ENCODE measurements at regions not wholly inside any gene's neighbourhood (a gene's known extent, or its start where the extent isn't known, plus 50 kb on each side); places are given as distances from the start of the nearest gene placed in this dataset.

DNA sequence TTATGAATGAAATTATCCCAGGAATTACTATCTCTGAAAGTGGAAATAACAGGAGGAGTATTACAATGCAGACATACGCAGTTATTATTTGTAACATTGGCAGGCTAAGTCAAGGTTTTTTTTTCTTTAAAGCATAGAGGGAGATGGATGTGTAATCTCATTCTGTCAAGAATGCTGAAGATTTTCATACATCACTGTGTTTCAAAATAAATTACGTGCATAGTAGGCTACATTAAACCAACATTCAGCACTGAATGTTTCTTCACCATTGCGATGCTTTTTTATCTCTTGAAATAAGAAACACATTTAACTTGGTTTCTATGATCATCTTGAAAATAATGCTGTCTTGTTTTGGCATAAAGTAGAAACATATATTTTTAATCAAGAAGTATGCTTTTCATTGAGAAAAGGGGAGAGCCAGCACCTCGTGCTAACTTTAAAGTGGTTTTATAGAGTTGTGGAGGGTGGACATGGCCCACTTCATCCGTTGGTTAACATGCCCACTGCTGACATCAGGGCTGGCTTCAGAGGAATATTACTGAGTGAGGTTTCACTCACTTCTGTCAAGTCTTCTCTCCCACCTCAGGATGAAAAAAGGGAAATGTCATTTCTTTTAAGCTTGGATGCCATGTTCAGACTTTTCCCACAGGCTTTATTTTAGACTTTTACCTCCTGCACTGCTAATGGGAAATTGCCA, 203.6 kb upstream of the MEF2C start:
- peaks cover 0 to 2% (median 0%) of the 10 kb centered on the region in 5 donors for H3K4me1 ChIP-seq (ENCODE audit: control insufficient read depth in 5 of 5, insufficient read depth in 5 of 5, low read length in 5 of 5)
- H3K9me3 ChIP-seq (ENCODE audit: control insufficient read depth in 4 of 4, insufficient read depth in 3 of 4, low read length in 3 of 4) = no peaks in the 10 kb centered on the region
- no peak overlapping the region for H3K9ac ChIP-seq (ENCODE audit: insufficient read depth in 1 of 2, low read length in 2 of 2)
- ATAC-seq (ENCODE audit: insufficient read depth, low FRiP score) (no peak), DNase-seq (no peak)
- H3K27me3 ChIP-seq (ENCODE audit: control insufficient read depth in 3 of 3, insufficient read depth in 3 of 3, low read length in 2 of 3) = no peaks in the 10 kb centered on the region
- H3K27ac ChIP-seq (ENCODE audit: low read depth in 1 of 2, low read length in 1 of 2) = no peak overlapping the region
- no peak for TF ChIP-seq CTCF (IDR thresholded peaks at IDR 0.05; ENCODE audit: control extremely low read depth, extremely low read depth)
- no peak overlapping the region for H3K4me3 ChIP-seq
- H3K36me3 ChIP-seq (ENCODE audit: control insufficient read depth in 4 of 4, insufficient read depth in 4 of 4, low read length in 4 of 4) = no peaks in the 10 kb centered on the region
- WGBS, 2 donors = 90 to 92% methylated on average over 5 of the region's 5 CpGs

DNA sequence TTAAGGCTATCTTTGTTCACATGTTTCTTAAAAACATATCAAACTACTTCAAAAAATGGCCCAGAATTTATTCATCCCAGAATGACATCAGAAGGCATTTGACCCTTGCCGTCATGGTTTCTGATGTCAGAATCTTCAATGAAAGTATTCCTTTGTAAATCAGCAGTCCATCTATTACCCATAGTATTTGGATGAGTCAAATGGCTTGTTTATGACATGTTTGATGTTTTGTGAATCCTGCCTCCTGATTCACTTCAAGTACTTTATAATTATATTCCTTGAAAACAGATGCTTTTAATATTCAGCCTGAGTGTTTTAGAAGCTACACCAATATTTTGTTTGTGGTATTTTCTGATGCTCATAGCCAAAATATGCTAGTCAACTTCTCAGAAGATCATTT, 200.8 kb upstream of the MEF2C start:
- no peak for ATAC-seq (ENCODE audit: insufficient read depth, low FRiP score)
- H3K9ac ChIP-seq (ENCODE audit: insufficient read depth in 1 of 2, low read length in 2 of 2) = no peak overlapping the region
- no peak overlapping the region for H3K27ac ChIP-seq (ENCODE audit: low read depth in 1 of 2, low read length in 1 of 2)
- H3K4me1 ChIP-seq (ENCODE audit: control insufficient read depth in 5 of 5, insufficient read depth in 5 of 5, low read length in 5 of 5) = peaks cover 0 to 2% (median 0%) of the 10 kb centered on the region in 5 donors
- WGBS, 2 donors = 88 to 100% methylated on average over 1 of the region's 1 CpG
- DNase-seq = no peak
- H3K36me3 ChIP-seq (ENCODE audit: control insufficient read depth in 4 of 4, insufficient read depth in 4 of 4, low read length in 4 of 4) = no peaks in the 10 kb centered on the region
- no peaks in the 10 kb centered on the region for H3K9me3 ChIP-seq (ENCODE audit: control insufficient read depth in 4 of 4, insufficient read depth in 3 of 4, low read length in 3 of 4)
- H3K27me3 ChIP-seq (ENCODE audit: control insufficient read depth in 3 of 3, insufficient read depth in 3 of 3, low read length in 2 of 3) = no peaks in the 10 kb centered on the region
- TF ChIP-seq CTCF (IDR thresholded peaks at IDR 0.05; ENCODE audit: control extremely low read depth, extremely low read depth) = no peak
- H3K4me3 ChIP-seq = no peak overlapping the region

GRCh38 chr5:89081360-89081759, 198.4 kb upstream of the MEF2C start:
- no peak overlapping the region for H3K9ac ChIP-seq (ENCODE audit: insufficient read depth in 1 of 2, low read length in 2 of 2)
- H3K27ac ChIP-seq (ENCODE audit: low read depth in 1 of 2, low read length in 1 of 2) = no peak overlapping the region
- DNase-seq (no peak), ATAC-seq (ENCODE audit: insufficient read depth, low FRiP score) (no peak)
- no peak for TF ChIP-seq CTCF (IDR thresholded peaks at IDR 0.05; ENCODE audit: control extremely low read depth, extremely low read depth)
- WGBS, 2 donors = 87 to 95% methylated on average over 2 of the region's 2 CpGs
- no peak overlapping the region for H3K4me3 ChIP-seq
- no peaks in the 10 kb centered on the region for H3K27me3 ChIP-seq (ENCODE audit: control insufficient read depth in 3 of 3, insufficient read depth in 3 of 3, low read length in 2 of 3)
- H3K4me1 ChIP-seq (ENCODE audit: control insufficient read depth in 5 of 5, insufficient read depth in 5 of 5, low read length in 5 of 5) = no peaks in the 10 kb centered on the region
- no peaks in the 10 kb centered on the region for H3K9me3 ChIP-seq (ENCODE audit: control insufficient read depth in 4 of 4, insufficient read depth in 3 of 4, low read length in 3 of 4)
- no peaks in the 10 kb centered on the region for H3K36me3 ChIP-seq (ENCODE audit: control insufficient read depth in 4 of 4, insufficient read depth in 4 of 4, low read length in 4 of 4)

Data from lung (tissue), 11 donors.